ENCODE measurements at regions not wholly inside any gene's neighbourhood (a gene's known extent, or its start where the extent isn't known, plus 50 kb on each side); places are given as distances from the start of the nearest gene placed in this dataset.

DNA sequence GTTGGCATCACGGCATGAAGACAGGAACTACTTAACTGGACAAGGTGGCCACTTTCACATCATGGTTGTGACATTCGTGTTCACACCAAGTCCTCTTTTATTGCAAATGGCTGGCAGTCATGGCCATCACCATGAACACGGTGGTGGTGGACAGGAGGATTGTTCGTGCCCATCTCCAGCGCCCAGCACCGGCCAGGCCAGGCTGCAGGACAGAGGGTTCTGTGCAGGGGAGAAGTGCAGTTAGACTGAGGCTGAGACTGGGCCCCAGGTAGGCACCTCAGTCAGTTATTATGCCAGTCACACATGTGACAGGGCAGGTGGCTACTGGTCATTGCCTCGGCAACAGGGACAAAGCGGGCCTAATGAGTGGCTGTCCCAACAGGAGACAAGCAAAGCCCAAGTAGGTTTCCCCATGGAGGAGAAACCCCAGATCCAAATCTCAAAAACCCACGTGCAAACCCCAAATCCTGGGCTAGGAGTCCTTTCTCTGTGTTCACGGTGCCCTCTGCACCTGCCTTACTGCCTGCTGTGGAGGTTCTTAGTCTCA is 468.1 kb upstream of the MYT1L start:
- TF ChIP-seq CTCF (IDR thresholded peaks at IDR 0.05; ENCODE audit: low read length): no peak
- no peak for TF ChIP-seq EZH2phosphoT487 (IDR thresholded peaks at IDR 0.05; ENCODE audit: low read length)
- TF ChIP-seq EZH2 (optimal IDR thresholded peaks at IDR 0.05; ENCODE audit: low read depth, low read length): no peak

Data from MM.1S (cell line).